ENCODE measurements at regions not wholly inside any gene's neighbourhood (a gene's known extent, or its start where the extent isn't known, plus 50 kb on each side); places are given as distances from the start of the nearest gene placed in this dataset.

GRCh38 chr4:174383783-174384182 is 100.1 kb downstream of the CEP44 start:
- TF ChIP-seq CTCF (conservative IDR thresholded peaks at IDR 0.05 in 1 of 2, IDR thresholded peaks at IDR 0.05 in 1 of 2; ENCODE audit: low read depth in 1 of 2, low read length in 2 of 2) (no peak), EZH2 (IDR thresholded peaks at IDR 0.05; ENCODE audit: low read length, missing control alignments) (no peak)

All from fibroblast of lung (primary cell).